Activated CD4-positive, alpha-beta T cell treated with anti-CD3 and anti-CD28 coated beads, Interleukin-2, amount 50 U/mL, for 16 hours (primary cell): ENCODE measurements at regions not wholly inside any gene's neighbourhood (a gene's known extent, or its start where the extent isn't known, plus 50 kb on each side); places are given as distances from the start of the nearest gene placed in this dataset.
A peak's percentile ranks its signal among the peaks of the same experiment; 100 is the strongest.

Source experiments
- DNase-seq: peaks from one replicate; pipeline ENCODE4 v3.0.0-alpha.2; 2020

- no peak for DNase-seq
Measured at GRCh38 chr1:234929369-234929768, 199.3 kb downstream of the TOMM20 start.

- DNase-seq, result no peak
Measured at GRCh38 chr1:234928642-234929041, 200.0 kb downstream of the TOMM20 start.

- no peak for DNase-seq
Measured at GRCh38 chr1:234927971-234928640, 200.5 kb downstream of the TOMM20 start.

GRCh38 chr1:234927312-234927970 lies 201.2 kb downstream of the TOMM20 start:
- DNase-seq, result no peak

- DNase-seq, result peak; percentile 89
Measured at GRCh38 chr1:234926559-234927311, 201.9 kb downstream of the TOMM20 start.

GRCh38 chr1:234926264-234926558 lies 202.4 kb downstream of the TOMM20 start:
- no peak for DNase-seq

GRCh38 chr1:234925440-234926263 lies 203.0 kb downstream of the TOMM20 start:
- DNase-seq, result peak; percentile 48

- DNase-seq, result no peak
Measured at GRCh38 chr1:234924450-234925355, 203.9 kb downstream of the TOMM20 start.

- DNase-seq, result no peak
Measured at GRCh38 chr1:234923626-234924025, 205.0 kb downstream of the TOMM20 start.

- DNase-seq, result no peak
Measured at GRCh38 chr1:234922987-234923386, 205.7 kb downstream of the TOMM20 start.

- DNase-seq, result no peak
Measured at GRCh38 chr1:234921266-234922062, 207.2 kb downstream of the TOMM20 start.

GRCh38 chr1:234920843-234921140 lies 207.8 kb downstream of the TOMM20 start:
- DNase-seq, result no peak

- no peak for DNase-seq
Measured at GRCh38 chr1:234920136-234920842, 208.3 kb downstream of the TOMM20 start.

GRCh38 chr1:234918961-234919761 lies 209.5 kb downstream of the TOMM20 start:
- DNase-seq, result no peak

- DNase-seq, result no peak
Measured at GRCh38 chr1:234918181-234918841, 210.3 kb downstream of the TOMM20 start.

- DNase-seq, result no peak
Measured at GRCh38 chr1:234917495-234918180, 211.0 kb downstream of the TOMM20 start.

- DNase-seq, result no peak
Measured at GRCh38 chr1:234916840-234917239, 211.8 kb downstream of the TOMM20 start.

- DNase-seq, result no peak
Measured at GRCh38 chr1:234915924-234916675, 212.5 kb downstream of the TOMM20 start.
